ELF-1 (cell line): ENCODE measurements at regions not wholly inside any gene's neighbourhood (a gene's known extent, or its start where the extent isn't known, plus 50 kb on each side); places are given as distances from the start of the nearest gene placed in this dataset.

Experiments used
- DNase-seq: peaks from one replicate; pipeline ENCODE4 v3.0.0-alpha.2; 2016; ENCODE audit warnings: low read depth, low spot score

DNA sequence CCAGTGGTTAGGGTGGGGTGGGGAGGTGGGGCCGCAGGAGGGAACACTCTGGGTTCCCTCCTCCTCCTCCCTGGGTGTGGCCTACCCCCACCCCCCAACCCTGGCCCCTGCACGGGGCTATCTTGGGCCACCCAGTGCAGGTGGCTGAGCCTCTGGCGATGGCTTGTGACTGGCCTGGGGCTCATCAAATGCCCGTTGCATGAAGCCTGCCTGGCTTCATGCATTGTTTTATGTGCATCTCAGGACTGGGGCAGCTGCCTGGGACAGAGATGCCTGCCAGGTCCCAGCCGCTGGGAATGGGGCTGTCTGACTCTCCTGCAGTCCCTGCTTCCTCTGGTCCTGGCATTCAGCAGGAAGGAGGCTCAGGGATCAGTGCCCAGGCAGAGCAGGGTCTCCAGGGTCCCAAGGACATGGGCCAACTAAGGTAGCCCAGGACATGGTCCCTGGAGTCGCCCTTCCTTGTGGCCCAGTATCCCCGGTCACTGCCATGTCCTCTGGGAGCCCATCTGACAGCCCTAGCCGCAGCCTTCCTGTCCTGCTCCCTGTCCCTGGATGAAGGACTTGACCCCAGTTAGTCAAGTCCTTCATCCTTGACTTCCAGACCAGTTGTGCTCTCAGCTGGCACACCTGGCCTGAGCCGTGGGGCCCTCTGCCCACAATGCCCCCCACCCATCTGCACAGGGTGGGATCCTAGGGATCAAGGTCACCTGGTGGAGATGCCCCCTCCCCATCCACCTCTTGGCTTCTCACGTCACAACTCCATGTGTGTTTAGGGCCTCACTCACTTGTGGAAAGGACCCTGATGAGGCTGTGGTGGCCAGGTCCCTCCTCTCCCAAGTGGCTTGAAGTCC, 112.1 kb upstream of the FGF3 start:
- no peak for DNase-seq

DNA sequence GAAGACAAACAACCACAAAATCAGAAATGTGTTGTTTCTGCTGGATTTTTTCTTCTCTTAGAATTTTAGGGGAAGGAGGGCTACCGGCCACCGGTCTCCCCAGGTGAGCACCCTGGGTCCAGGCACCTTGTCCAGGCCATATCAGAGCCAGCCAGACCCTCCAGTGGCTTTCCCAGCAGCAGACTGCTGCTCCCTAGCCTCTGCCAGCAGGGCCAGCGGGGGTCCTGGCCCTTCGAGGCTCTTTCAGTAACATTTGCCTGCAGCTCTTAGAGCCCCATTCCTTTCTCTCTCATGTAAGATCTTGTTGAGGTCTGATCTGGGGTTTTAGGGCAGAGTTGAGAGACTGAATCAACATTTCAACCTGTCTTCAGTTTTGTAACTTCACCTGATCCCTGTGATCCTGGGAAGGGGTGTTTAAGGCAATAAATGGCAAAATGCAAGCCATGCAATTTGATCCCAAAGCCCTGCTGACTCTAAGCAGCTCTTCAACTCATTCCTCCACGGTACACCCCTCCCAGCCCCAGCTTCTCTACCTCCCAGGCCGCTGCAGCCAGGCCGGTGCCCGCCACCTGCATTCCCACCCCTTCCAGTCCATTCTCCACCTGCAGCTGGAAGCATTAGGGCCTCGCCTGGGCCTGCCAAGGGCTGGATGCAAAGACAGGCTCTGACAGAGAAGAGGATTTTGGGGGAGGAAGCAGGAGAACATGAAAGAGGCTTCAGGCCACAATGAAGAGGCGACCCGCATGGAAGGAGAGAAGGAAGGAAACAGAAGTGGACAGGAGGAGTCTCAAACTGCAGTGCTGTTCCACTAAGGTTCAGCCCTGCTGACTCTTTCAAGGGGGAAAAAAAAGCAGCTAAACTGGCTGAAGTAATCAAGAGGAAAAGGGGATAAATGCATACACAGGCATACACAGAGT, 113.0 kb upstream of the FGF3 start:
- peak; percentile 74 for DNase-seq

DNA sequence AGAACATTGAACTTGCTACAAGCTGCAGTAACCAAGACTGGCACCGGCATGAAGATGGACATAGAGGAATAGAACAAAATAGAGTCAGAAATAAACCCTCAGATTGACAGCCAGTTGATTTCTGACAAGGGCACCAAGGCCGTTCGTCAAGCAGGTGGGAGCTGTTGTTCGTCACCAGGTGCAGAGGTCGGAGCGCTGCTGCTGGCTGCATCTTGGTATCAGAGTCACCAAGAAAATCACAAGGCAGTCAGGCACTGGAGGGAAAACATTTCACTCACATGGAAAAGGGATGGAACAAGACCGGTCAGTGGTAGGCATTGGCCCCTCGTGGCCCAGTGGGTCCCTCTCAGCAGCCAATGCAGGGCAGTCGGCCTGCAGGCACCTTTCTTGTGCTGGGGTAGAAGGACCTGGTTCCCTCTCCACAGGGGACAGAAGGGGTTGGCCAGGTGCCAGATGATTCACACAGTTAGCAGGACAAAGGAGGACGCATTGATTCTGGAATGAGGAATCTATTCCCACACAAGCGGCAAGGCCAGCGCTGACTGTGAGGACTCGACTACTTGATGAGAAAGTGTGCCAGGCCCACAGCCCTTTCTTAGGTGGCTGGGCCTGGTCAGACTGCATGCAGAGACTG, 115.8 kb upstream of the FGF3 start:
- DNase-seq: peak; percentile 66

DNA sequence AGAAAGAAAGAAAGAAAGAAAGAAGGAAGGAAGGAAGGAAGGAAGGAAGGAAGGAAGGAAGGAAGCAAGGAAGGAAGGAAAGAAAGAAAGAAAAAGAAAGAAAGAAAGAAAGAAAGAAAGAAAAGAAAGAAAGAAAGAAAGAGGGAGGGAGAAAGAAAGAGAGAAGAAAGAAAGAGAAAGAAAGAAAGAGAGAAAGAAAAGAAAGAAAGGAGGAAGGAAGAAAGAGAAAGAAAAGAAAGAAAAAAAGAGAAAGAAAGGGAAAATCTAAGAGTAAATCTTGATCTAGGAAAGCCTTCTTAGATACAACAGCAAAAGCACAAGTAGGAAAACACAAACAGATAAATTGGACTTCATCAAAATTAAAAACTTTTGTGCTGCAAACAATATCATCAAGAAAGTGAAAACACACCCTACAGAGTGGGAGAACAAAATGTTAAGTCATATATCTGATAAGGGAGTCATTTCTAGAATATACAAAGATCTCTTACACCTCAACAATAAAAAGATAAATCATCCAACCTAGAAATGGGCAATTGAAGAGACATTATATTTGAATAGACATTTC, 116.8 kb upstream of the FGF3 start:
- DNase-seq: no peak

DNA sequence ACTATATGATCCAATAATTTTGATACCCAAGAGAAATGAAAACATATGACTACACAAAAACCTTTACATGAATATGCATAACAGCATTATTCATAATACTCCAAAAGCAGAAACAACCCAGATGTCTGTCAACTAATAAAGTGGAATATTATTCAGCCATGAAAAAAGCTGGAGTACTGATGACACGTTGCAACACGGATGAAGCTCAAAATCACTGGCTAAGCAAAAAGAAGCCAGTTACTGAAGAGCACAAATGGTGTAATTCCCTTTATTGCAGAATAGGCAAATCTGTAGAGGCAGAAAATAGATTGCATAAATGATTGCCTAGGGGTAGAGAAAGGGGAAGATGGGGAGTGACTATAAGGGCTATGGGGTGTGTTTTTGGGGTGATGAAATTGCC, 117.6 kb upstream of the FGF3 start:
- no peak for DNase-seq

DNA sequence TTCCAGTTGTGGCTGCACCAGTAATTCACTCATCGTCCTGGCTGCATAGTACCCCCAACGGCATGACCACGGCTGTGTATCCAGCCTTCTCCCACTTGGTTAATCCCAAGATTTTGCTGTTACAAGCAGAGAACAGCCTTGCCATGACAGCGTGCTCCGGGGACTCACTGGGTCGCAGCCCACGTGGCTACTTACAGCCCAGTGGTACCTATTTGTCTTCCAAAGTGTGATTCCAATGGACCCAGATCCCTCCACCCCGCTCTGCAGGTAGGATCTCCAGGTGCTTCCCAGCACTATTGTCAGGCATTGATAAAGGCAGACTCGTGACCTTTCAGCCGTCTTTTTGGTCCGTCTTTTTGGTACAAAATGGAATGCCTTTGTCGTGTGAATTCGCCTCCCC, 119.0 kb upstream of the FGF3 start:
- DNase-seq: no peak

DNA sequence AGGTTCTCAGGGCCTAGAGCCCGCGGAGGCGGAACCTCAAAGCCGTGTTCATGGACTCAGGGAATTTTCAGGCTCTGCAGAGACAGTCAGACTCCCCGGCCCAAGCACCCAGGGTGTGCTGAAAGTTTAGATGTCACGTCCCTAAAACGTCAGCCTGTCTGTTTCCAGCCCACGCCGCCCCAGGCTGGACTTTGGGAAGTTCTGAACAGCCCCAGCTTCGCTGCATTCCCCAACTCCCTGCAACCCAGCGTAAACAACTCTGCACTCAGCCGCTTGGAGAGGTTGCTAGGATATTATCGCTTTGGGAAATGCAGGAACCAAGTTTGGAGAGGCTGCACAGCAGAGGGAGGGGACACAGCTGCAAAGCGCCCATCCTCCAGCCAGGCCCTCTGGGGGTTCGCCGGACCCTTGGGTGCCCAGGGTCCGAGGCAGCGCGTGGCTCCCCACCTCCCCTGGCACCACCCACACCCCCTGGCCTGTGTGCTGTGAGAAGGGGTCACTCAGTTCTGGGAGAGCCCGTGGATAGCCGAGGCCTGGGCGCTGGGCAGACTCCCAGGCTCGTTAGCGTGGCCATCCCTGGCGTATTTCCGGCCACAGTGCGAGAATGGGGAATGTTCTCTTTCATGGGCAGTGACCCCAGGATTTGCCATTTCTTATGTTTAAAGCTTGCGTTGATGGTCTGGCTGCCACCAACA, 120.5 kb upstream of the FGF3 start:
- DNase-seq: peak; percentile 93

DNA sequence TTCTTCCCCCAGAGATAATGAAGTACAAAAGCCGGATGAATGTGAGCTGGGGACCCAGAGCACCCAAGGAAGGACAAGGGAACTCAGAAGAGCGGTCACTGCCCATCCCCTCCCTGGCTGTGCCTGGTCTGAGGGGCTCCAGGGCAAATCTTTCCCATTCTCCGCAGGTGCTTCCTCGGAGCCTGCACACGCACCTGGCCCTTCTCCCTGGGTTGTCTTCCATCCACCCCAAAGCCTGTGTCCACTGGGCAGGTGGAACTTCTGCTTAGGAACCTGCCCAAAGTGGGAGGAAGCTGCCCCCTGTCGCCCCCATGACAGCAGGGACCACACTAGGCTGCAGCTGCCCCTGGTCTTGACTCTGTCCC, 121.0 kb upstream of the FGF3 start:
- no peak for DNase-seq

DNA sequence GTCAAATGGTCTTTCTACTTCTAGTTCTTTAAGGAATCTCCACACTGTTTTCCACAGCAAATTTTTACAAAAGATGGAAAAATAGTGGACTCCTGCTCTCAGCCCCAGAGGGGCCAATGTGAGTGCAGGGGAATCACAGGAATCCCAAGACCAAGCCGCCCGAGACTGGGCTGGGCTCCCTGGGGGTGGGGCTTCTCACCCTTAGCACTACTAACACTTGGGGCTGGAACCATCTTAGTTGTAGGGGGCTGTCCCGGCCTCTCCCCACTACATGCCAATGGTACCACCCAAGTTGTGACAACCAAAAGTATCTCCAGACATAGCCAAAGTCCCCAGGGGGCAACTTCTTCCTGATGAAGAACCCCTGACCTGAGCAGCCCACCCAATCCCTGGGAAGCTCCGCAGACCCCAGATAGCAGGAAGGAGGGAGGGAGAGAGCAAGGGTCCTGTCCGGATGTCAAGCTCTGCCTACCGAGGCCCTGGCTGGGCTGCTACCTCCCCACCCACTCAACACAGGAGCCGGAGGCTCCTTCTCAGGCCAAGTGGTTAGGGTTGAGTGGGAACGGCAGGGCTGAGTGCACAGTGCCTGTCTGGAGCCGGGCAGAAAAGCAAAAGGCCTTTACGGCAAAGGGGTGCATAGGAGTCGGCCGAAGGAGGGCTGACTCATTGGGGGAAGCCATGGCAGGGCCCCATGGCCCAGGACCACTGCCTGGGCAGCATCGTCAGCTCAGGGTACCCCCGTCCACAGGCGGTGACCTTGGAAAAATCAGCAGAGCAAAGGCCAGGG, 122.5 kb upstream of the FGF3 start:
- no peak for DNase-seq

DNA sequence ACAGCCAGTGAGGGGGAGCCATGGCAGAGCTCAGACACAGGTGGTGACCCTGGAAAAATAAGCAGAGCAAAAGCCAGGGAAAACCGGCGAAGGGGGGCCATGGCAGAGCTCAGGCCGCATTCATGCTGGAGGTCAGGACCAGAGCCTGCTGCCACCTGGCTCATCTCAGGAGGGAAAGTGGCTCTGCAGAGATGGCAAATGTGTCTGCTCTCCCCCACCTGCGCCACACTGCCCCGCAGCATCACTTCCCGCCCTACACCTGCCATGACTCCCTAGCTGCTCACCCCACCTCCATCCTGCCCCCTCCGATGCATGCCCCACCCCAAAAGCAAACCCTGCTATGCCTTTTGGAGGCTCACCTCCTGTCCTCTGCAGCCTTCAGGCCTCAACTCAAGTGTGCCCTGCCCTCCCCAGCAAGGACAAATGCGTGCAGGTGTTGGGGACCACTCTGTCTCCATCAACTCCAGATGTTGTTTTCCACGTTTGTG, 123.2 kb upstream of the FGF3 start:
- no peak for DNase-seq

DNA sequence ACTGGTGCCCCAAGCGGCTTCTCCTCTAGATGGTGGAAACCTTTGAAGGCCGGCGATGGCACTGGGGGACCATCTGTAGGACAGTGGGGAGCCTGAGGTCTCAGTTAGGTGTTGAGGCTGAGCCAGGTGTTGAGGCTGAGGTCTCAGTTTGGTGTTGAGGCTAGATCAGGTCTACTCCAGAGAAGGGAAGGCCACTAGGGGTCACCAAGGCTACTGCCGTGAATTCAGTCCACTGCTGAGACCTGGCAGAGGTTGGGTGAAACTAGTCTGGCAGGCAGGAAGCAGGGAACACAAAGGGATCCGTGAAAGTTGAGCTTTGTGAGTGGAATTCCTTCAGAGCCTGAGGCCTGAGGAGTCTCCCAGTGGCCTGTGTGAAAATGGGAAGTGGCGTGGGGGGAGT, 123.8 kb upstream of the FGF3 start:
- DNase-seq: peak; percentile 50

DNA sequence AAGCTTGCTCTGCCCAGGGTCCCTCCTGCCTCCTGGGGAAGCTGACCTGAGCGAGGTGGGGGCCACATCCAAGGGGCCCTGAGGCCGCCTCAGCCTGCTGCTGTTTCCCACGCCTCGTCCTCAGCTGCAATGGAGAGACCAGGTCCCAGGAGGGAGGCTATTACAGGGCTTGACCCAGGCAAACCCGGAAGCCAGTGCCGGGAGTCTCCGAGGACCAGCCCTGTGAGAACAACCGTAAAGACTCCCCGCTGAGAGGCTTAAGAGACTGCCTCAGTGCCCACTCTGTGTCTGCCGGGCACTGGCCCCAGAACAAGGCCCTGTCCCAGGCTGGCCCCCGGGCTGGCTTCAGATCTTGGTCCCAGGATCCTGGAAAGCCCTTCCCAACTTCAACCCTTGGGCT, 124.3 kb upstream of the FGF3 start:
- no peak for DNase-seq

DNA sequence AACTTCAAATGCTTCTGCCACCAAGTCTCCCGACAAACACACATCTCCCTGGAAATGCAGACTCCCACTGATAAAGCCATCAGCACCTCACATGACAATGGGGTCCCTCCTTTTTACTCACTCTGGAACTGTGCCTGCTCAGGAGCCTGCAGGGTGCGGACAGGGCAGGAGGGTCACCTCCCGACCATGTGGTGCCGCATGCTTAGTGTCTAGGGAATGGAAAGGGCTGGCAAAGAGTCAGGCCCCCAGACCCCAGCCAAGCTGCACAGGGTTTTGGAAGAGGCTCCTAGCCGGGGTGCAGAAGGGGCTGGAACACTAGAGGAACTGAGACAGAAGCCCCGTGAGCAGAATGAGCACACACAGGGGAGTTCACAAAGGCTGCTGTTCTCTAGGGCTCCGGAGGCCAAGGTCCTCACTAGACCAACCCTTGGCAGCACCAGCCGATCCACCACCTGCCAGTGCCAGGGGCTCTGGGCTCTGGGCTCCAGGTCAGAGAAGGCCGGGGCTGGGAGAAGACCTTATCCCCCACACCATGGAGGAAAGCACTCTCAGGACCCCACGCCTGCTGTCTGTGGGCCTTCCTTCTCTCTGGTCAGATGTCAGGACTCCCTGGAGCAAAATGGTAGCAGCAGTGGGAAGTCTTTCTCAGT, 125.1 kb upstream of the FGF3 start:
- DNase-seq: no peak

DNA sequence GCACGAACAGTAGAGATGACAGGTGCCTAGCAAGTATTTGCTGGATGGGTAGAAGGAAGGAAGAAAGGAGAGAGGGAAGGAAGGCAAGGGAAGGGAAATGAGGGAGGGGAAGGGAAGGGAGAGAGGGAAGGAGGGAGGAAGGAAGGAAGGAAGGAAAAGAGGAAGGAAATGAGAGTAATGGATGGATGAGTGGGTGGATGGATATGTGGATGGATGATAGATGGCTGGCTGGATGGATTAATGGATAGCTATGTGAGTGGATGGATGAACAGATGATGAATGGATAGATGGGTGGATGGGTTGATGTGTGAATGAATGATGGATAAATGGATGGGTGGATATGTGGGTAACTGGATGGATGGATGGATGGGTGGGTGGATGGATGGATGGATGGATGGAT, 125.9 kb upstream of the FGF3 start:
- DNase-seq: no peak

DNA sequence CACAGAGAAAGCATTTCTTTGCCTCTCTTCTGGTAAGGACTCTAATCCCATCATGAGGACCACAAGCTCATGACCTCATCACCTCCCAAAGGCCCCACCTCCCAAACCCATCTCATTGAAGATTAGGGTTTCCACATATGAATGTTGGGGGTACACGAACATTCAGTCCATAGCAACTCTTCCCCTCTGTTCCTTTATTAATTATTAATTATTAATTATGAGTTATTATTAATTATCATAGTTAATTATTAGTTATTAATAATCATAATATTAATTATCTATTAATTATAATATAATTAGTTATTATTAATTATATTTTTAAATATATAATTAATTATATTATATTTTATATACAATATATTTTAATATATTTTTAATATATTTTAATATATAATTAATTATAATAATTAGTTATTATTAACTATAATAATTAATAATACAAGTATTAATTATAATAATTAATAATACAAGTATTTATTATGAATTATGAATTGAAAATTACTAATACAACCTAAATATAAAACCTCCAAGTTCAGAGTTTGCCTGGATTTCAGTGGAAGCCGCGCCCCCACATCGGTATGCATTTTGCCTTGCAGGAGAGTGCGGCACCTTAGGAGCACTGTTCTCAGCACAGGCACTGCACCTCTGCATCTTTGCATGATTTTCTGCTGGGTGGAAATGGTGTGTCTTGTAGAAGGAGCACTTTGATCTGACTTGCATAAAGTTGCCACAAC, 128.0 kb upstream of the FGF3 start:
- DNase-seq: no peak

DNA sequence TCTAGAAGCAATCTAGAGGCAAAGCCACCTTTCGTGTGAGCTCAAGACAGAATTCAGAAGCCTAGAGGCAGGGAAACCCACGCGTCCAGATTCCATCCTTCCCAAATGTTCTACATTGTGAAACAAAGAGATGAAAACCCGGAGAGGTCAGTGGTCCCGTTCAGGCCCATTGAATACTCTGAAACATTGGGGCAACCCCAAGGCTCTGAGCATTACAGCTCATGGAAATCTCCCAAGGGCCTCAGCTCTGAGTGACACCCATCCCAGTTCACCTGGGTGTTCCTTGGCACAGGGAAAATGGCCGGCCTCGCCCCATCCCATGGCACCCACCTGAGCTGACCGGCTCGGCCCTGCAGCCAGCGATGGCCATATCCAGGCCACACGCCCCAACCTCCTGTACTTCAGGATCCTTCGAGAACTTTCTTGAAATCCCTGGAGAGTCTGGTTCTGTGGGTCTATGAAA, 128.6 kb upstream of the FGF3 start:
- DNase-seq: no peak

DNA sequence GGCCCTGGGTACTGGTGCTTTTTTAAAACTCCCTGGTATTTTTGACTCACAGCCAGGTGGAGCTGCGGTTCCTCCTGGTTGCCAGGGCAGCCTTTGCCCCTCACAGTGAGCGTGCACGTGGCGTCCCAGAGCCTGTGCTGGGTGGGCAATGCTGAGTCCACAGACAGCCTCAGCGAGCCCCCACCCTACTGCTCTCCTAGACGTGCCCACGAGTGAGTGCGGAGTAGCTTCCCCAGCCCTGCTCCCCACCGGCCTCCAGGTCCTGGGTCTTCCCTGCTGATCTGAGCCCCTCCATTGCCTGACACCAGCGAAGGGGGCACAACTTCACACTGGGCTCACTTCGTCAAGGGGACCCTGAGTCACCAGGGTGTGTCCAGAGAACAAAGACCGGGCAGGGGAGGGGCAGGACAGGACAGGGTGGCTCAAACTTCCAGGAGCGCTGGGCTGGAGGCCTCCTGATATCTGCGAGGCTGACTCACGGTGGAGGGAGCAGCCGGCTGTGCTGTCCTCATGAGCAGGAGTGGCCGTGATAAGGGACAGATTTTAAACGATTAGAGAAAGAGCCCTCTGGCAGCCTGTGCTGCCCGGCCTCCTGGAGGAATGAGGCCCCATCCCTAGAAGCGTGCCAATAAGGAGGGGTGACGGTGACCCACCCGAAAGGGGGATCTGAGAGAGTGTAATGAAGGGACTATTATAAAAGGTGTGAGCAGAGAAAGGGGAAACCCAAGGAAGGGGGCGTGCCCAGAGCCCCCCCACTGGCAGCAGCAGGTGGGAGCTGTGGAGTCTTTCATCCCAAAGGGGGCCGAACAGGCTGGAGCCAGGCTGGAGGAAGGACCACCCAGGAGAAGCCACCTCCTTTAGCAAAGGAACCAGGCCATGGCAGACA, 129.3 kb upstream of the FGF3 start:
- peak; percentile 73 for DNase-seq

DNA sequence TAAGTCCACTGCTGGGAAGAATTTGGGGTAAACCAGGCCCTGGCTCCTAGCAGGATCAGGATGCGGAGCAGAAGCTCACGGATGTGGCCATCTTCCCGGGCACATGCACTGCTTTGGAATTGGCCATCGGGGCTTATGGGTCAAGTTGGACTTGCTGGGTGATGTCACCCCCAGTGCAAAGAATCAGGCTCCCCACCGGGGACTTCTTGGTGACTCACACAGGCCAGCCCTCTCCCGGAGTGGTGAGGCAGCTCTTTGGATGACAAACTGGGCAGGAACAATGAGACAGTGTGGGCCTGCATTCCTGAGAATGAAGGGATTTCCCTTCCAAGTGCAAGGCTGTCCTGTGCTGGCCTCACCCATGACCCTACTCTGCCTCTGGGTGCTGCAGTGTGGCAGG, 128.8 kb upstream of the ANO1 start:
- DNase-seq: peak; percentile 64
